HG02798 (cell line): ENCODE measurements at regions not wholly inside any gene's neighbourhood (a gene's known extent, or its start where the extent isn't known, plus 50 kb on each side); places are given as distances from the start of the nearest gene placed in this dataset.

Experiments
- ATAC-seq: cut with Tn5 transposase; IDR thresholded peaks from one replicate; pipeline ENCODE4 v1.9.1; 2021; ENCODE audit warnings: mild to moderate bottlenecking; ENCODE audit not compliant: unreplicated experiment, poor library complexity

DNA sequence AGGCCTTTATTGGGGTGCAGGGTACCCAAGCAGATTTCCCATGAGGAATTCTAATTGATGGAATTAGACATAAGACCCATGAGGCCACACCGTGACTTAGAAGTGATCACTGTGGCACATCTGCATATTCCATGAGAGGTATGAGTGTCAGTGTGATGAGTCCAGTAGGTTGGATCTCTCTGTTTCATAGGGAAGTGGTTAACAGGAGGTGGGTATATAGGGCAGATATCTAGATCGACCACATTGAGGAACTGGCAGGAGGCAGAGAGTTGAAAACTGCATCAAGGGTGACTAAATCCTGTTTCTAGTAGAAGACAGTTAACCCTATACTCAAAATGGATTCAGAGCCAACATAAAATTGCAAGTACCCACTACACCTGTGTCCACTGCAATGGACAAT, 68.6 kb upstream of the MIR17HG start:
- ATAC-seq: no peak

DNA sequence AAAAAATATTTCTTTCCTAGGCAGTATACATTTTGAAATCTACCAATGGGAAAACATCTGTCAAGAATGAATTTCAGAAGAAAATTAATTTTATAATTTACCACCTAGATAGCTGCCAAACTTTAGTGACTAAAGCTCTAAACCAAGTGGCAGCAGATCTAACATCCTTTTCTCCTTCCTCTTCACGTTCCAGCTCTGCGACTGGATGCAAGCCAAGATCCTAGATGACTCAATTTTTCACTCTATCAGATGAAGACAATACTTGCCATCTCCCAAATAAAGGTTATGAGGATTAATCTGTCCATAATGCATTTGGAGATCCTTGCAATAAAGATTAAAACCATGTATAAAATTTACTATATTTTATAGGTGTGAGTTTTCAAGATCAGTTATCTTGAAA, 66.7 kb upstream of the MIR17HG start:
- ATAC-seq: no peak

DNA sequence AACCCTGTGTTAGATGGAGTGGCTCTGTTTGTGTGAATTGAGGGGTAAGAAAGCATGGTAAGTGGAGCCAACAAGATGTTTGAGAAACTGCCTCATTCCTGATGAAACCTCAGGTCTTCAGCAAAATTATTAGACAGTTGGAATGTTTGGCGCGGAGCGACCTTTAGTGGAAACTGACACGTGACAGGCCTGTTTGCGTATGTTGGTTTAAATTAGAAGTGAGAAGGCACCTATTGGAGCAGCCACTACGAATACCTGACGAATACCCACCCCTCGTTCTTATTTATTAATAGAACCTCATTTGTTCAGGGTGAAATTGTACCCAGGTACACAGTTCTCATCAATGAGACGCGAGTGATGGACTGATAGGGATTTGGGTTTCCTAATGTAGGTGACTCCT, 63.2 kb upstream of the MIR17HG start:
- ATAC-seq: no peak

DNA sequence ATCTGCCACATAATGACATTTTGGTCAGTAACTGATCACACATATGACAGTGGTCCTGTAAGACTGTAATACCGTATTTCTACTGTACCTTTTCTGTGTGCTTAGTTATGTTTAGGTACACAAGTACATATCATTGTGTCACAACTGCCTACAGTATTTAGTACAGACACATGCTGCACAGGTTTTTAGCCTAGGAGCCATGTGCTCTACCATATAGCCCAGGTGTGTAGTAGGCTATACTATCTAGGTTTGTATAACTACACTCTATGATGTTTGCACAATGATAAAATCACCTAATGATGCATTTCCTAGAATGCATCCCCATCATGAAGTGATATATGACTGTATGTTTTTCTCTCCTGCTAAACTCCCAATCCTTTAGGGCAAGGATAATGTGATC, 61.2 kb upstream of the MIR17HG start:
- ATAC-seq: no peak

DNA sequence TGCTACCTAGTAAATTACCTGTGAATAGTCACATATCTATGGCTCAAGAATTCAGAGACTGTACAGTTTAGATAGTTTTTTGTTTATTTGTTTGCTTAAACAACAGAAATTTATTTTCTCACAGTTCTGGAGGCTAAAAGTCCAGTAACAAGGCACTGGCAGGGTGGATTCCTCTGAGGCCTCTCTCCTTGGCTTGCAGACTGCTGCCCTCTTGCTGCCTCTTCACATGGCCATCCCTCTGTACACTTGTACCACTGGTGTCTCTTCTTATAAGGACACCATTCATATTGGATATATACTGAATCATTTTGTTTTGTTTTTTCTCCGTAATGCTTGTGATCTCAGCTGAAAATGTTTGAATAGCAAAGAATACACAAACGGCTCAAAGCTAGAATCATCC, 56.4 kb upstream of the MIR17HG start:
- no peak for ATAC-seq

DNA sequence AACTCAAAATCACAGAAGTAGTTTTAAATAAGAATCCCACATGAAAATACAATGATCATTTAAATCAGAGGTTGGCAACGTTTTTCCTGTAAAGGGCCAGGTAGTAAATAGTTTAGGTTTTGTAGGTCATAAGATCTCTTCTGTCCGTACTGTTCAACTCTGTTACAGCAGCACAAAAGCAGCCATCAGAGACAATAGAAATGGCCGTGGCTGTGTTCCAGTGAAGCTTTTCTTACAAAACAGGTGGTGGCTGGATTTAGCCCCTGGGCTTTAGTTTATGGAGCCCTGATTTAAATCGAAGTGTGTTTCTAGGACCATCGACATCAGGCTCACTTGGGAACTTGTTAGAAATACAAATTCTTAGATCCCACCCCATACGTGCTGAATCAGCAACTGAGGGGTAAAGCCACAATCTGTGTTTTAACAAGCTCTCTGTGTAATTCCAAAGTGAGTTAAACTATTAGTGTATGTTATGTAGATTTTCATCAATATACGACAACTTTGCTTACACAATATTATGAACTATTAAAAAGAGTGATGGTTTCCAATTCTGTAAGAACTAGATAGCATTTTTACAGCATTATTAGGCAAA, 54.8 kb upstream of the MIR17HG start:
- no peak for ATAC-seq

DNA sequence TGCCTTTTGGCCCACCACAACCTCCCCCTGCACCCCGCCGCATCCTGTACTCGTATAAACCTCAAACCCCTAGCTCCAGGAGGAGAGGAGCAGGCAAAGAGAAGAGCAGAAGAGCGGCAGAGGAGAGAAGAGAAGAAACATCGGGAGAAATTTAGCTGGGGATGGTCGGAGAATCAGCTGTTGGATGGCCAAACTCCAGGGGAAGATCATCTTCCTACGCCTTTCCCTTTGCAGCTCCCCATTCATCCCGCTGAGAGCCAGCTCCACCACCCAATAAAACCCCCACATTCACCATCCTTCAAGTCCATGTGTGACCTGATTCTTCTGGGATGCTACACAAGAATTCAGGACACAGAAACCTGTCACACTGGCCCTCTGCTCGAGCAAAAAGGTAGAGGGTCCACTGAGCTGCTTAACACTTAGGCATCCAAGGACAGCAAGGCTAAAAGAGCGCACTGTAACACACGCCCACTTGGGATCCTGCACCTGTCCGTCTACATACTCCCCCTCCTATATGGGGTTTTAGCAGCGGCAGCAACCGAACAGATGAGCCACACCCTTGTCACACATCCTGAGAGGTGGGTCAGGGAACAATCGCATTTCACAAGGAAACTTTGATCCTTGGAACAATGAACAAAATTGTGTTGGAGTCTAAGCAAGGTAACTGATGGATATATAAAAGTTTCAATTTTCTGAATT, 51.6 kb upstream of the MIR17HG start:
- no peak for ATAC-seq

DNA sequence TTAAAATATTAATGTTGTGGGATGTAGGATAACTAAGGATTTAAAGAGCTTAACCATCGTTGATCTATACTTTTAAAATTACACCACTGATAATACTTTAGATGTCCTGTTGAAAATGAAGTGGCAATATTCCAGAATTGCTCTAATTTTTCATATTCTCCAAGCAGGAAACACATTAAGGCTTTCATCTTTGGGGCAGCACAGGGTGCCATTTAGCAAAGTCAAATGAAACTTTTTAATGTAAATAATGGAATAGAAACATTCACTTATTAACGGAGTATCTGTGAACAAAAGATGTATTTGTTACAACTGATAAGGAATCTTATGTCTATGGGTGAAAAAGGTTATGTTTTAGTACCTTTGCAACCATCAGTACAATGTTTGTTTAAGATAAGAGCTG, 50.0 kb upstream of the MIR17HG start:
- ATAC-seq: no peak
